ENCODE measurements at regions not wholly inside any gene's neighbourhood (a gene's known extent, or its start where the extent isn't known, plus 50 kb on each side); places are given as distances from the start of the nearest gene placed in this dataset.
"Not testable (repeated sequence)": the region's sequence is repeated elsewhere in the genome, so short reads cannot be mapped to it uniquely, and the experiment has no call there.

DNA sequence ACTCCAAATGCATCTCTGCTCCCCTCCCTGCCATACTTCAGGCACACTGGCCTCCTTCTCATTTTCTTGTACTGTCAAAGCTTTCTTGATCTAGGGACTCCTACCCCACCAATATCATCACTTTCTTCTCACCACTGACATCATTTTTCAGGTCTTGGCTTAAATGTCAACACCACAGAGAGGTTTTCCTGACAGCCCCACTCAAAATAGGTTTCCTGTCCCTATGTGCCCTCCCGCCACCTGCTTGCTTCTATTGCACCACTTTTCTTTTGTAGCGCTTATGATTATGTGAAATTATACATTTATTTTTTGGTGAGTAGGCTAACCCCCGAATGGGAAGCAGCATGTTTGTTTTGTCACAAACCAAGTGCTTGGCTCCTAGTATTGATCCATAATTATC lies 164.6 kb downstream of the NDFIP2 start:
- DNase-seq: no peak

DNA sequence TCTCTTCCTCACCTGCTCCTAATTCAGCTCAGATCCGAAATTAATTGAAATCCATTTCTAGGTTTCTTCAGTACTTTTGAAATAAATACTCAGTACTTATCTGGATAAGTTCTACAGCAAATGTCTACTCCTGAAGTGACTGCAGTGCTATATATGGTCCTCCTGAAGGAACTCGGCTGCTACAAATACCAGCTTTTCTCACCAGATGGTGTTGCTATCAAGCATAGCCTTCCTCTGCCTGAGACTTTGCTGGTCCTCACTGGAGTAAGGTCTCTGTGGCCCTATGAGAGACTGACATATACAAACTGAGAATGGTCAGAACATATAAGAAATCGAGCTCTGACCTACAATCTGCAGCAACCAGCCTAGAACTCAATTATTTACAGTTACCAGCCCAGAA lies 161.6 kb downstream of the NDFIP2 start:
- no peak for DNase-seq

DNA sequence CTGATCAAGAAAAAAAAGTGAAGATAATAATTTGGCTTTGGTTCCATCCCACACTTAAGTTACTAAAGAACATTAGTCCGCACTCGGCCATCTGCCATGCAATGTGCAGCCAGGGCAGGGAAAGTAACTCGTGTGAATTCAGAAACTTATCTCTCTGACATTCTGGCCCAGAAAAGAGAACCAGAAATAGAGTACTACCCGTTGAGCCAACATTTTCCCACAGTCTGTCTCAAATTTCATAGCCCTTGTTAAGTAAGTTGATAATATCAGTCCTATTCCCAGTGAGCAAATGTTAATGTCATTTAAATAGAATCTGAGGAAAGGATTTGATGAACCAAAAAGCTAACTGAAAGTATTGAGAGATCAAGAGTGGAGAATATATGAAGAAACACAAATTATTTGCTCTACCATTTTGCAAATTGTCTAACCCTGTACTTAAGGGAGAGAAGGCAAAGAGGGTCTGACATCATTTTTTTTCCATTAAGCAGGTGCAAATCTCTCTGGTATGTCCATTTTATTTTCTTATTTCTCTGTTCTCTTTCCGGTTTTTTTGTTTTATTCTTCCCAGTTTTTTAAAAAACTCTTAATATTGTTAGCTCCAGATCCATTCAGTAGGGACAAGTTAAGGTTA lies 156.3 kb downstream of the NDFIP2 start:
- peak; percentile 43 for DNase-seq

DNA sequence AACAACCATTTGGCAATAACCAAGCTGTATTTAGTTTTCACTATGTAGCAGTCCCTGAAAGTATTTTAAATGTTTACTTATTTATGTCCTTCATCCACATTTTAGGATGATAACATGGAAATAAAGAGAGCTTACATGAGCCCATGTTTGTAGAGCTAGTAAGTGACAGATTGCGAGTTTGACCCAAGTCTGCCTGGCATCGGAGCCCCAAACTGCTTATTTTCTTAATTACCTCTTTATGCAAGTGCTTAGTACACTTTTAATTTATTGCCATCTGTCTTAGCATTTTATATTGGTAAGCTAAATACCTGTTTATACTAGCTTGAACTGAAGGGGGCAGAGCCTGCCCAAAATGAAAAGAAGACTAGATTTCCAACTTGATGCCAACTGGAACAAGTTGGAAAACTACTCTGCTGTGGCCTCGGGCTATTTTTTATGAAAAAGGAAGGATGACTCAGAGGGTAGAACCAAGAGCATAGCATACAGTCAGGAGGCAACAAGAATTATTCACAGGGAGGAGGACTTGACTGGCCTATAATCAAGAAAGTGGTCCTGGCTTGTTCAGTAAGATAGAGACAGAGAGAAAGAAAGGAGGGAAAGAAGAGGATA lies 150.2 kb downstream of the NDFIP2 start:
- DNase-seq: no peak

DNA sequence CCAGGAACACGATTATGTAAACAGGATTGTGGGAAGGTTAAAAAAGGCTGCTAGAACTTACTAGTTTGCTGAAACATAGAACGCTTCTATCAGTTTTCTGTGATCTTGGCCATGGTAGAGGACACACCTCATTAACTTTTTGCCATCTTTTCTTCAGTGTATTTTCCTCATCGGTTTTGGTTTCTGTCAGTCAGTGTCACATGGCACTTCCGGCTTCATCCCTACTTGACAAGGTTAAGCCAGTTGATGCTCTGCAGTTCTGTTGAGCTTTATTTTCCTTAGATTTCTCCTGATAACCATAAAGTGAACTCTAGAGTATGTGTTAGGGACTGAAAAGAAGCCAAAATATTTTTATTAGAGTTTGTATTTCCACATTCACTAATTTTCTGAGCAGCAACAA lies 147.5 kb downstream of the NDFIP2 start:
- no peak for DNase-seq

DNA sequence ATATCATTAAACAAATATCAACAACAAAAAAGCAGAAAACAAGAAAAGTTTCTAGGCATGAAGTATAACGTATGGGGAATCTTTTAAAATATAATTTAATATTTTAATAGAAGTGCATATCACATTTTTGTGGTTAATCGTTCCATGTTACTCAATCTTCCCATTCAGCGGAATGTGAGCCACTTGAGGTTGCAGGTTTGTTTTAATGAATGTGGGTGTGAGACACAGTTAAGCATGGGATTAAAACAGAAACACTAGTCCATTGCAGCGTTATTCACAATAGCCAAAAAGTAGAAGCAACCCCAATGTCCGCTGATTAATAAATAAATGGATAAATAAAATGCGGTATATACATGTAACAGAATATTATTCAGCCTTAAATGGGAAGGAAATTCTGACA lies 146.0 kb downstream of the NDFIP2 start:
- no peak for DNase-seq

DNA sequence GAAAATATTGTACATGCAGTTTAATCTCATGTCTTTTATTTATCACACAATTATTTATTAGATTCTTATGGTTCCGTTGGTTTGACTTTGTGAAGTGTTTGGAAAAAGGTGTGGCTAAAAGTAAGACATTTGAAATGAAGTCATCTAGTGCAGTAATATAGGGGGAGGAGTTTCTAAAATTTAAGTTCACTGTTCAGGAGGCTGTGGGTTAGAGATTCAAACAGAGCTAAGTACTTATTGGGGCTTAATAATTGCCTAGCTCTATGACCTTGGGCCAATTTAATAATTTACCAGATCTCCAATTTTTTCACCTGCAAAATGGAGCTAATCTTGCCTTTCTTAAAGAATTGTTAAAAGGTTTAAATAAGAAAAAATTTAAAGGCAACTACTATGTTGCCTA lies 144.6 kb downstream of the NDFIP2 start:
- no peak for DNase-seq

DNA sequence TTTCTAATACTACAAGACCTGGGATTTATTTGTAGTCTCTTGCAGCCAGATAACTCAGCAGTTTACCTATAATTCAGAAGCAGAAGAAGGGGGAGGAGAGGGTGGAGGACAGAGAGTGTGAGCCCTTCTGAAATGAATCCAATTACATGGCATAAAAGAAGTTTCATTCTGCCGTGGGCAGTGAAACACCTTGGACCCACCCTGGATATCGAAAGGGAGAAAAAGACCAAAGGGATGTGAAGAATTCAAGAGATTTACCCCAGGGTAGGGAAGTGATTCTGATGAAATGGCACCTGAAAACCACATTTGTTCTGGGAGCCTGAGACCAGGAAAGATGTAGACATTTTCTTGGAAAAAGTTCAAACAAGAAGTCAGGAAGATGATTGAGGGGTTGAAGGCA lies 140.9 kb downstream of the NDFIP2 start:
- DNase-seq: no peak

DNA sequence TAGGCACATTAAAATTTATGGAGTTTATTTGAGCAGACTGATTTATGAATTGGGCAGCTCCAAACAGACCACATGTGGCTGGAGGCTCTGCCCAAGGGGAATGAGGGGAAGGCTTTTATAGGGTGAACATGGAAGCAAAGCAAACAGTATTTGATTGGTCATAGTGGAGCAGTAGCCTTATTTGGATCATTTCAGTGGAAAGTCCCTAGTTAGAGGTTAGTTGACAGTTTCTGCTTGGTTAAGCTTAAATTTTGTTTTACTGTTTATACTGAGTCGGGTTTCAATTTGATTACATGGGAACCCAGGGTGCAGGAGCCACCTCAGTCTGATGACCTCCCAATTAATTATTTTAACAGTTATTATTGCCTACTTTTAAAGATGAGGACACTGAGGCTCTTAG lies 140.5 kb downstream of the NDFIP2 start:
- no peak for DNase-seq

DNA sequence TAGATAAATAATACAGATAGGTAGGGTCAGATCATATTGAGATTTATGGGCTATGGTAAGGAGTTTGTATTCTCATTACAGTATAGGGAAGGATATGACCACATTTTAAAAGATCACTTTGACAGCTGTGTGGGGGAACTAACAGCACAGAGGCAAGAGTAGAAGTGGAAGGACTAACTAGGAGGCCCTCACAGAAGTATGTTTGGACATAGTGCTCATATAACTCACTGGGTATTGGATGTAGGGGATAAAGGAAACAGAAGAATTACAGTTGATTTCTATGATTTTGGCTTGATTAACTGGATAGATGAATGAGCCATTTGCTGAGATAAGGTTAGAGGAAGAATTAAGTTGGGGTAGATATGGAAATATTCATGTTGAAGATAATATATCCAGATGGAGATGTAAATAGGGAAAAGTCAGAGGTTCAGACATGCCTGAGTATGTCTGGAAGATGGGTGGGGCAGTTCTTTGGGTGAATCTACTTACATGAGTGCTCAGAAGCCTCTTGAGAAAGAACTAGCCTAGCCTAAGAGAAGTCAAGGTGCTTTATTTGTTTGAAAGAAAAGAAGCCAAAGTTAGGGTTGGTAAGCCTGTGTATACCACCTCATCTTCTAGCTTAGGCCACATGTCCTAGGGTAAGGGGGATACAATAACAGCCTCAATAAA lies 133.4 kb downstream of the NDFIP2 start:
- no peak for DNase-seq

DNA sequence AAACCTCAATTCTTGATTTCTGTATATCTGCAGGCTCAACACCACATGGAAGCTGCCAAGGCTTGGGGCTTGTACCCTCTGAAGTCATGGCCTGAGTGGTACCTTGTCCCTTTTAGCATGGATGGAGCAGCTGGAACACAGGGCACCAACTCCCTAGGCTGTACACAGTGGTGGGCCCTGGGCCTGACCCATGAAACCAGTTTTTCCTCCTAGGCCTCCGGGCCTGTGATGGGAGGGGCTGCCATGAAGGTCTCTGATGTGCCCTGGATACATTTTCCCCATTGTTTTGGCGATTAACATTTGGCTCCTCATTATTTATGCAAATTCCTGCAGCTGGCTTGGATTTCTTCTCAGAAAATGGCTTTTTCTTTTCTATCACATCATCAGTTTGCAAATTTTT lies 131.6 kb downstream of the NDFIP2 start:
- no peak for DNase-seq

DNA sequence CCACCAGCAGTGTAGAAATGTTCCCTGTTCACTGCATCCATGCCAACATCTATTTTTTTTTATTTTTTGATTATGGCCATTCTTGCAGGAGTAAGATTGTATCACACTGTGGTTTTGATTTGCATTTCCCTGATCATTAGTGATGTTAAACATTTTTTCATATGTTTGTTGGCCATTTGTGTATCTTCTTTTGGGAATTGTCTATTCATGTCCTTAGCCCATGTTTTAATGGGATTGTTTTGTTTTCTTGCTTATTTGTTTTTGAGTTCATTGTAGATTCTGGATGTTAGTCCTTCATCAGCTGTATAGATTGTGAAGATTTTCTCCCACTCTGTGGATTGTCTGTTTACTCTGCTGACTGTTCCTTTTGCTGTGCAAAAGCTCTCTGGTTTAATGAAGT lies 126.9 kb downstream of the NDFIP2 start:
- DNase-seq: not testable (repeated sequence)
